DMS153 (cell line): ENCODE measurements at regions not wholly inside any gene's neighbourhood (a gene's known extent, or its start where the extent isn't known, plus 50 kb on each side); places are given as distances from the start of the nearest gene placed in this dataset.

ENCODE experiments used
- DNase-seq: peaks from one replicate; lab custom pipeline; 2025; lab: John Stamatoyannopoulos, UW

DNA sequence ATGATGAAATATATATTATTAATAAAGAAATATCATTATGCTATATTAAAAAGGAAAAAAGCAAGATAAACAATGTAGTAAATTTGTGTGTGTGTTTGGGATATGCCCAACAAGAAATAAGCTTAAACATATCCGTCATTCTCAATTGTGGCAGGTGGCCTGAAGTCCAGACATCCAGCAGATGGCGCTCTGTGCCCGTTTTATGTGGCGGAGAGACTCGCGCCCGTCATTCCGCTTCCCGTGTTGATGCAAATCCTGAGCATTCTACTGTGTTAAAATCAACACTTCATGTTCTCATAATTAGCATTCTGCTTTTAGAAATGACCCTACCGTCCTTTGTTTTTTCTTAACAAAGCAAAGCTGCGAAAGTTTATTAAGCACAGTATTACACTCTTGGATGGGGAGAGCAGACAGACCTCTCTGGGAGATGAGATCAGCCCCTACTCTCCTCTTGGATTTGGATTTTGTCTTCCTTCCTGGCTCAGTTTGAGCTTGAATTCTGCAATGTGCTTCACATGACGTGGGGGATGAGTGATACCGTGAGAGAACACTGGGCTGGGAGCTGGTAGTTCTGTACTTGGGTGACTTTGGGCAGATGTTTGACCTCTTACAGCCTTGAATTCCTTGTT is 125.8 kb downstream of the MCHR2 start:
- peak; percentile 36 for DNase-seq
